K562 (cell line): ENCODE measurements at regions not wholly inside any gene's neighbourhood (a gene's known extent, or its start where the extent isn't known, plus 50 kb on each side); places are given as distances from the start of the nearest gene placed in this dataset.

Experiments
- PHF20 ChIP-seq: fragments of 450-650 bp; IDR thresholded peaks from 2 replicates; pipeline ENCODE4 v1.6.1; 2018; ENCODE audit not compliant: partially characterized antibody
- ZNF134 ChIP-seq: fragments of 250-450 bp; sonication (Bioruptor Pico); conservative IDR thresholded peaks from 2 replicates; pipeline ENCODE4 v1.4.0; 2020
- ZNF766 ChIP-seq: fragments of 200-800 bp; sonication (Bioruptor generic); conservative IDR thresholded peaks from 2 replicates; pipeline ENCODE4 v1.6.1; 2016; ENCODE audit warnings: missing genetic modification characterization, missing compliant biosample characterization

DNA sequence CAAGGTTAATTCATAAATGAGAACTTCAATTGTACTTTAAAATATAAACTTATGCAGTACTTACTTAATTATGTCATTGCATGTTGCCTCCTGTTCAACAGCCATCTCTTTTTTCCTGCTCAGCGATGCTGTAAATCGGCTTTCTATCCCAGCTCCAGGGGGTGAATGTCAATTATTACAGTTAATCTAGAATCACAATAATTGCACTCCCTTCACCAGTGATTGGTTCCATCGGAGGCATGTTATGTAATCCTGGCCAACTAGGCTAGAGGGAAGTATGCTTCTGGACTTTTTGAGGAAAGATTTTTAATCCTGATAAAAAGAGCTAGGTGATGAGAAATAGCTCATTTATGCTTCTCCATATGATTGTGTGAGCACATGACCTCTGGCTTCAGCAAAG is 53.8 kb upstream of the SGIP1 start:
- TF ChIP-seq PHF20, result no peak
- no peak for TF ChIP-seq ZNF766 (CRISPR knock-in tag)
- TF ChIP-seq ZNF134, result no peak
